MM.1S (cell line): ENCODE measurements at regions not wholly inside any gene's neighbourhood (a gene's known extent, or its start where the extent isn't known, plus 50 kb on each side); places are given as distances from the start of the nearest gene placed in this dataset.

Experiments used
- CTCF ChIP-seq: fragments of 300-600 bp; sonication (generic); IDR thresholded peaks from 2 replicates; pipeline ENCODE4 v1.5.1; 2016; ENCODE audit warnings: antibody characterized with exemption, low read length, mixed read lengths
- EZH2 ChIP-seq: fragments of 300-600 bp; sonication (generic); optimal IDR thresholded peaks from 2 replicates; pipeline ENCODE3; 2017; ENCODE audit warnings: low read depth, mild to moderate bottlenecking, antibody characterized with exemption, low read length, mixed read lengths
- EZH2phosphoT487 ChIP-seq: fragments of 300-600 bp; sonication (generic); IDR thresholded peaks from 2 replicates; pipeline ENCODE4 v1.6.1; 2018; ENCODE audit warnings: antibody characterized with exemption, low read length

GRCh38 chr18:35856178-35856577 lies 116.3 kb upstream of the RMP24 start:
- no peak for TF ChIP-seq CTCF
- no peak for TF ChIP-seq EZH2phosphoT487
- TF ChIP-seq EZH2: no peak
